ELR (cell line): ENCODE measurements at regions not wholly inside any gene's neighbourhood (a gene's known extent, or its start where the extent isn't known, plus 50 kb on each side); places are given as distances from the start of the nearest gene placed in this dataset.
A peak's percentile ranks its signal among the peaks of the same experiment; 100 is the strongest.
"Not testable (repeated sequence)": the region's sequence is repeated elsewhere in the genome, so short reads cannot be mapped to it uniquely, and the experiment has no call there.

Experiments
- DNase-seq: peaks from one replicate; pipeline ENCODE4 v3.0.0-alpha.2; 2015; ENCODE audit warnings: low read depth

DNA sequence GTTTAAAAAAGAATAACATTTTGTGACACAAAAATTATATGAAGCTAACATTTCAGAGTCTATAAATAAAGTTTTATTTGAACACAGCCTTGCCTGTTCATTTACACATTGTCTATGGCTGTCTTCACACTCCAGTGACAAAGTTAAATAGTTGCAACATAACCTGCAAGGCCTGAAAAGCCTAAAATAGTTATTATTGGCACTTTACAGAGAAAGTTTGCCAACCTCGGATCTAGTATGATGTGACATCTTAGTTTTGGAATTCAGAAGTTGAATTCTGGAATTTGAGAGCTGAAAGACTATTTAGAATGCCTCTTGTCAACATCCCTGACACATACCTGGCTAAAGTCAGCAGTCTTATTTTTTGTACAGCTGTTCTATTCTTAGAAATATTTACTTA, 68.3 kb downstream of the DYRK2 start:
- DNase-seq: no peak

DNA sequence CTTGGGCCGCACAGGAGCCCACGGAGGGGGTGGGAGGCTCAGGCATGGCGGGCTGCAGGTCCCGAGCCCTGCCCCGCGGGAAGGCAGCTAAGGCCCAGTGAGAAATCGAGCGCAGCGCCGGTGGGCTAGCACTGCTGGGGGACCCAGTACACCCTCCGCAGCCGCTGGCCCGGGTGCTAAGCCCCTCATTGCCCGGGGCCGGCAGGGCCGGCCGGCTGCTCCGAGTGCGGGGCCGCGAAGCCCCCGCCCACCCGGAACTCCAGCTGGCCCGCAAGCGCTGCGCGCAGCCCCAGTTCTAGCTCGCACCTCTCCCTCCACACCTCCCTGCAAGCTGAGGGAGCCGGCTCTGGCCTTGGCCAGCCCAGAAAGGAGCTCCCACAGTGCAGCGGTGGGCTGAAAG, 70.8 kb downstream of the DYRK2 start:
- DNase-seq: not testable (repeated sequence)

DNA sequence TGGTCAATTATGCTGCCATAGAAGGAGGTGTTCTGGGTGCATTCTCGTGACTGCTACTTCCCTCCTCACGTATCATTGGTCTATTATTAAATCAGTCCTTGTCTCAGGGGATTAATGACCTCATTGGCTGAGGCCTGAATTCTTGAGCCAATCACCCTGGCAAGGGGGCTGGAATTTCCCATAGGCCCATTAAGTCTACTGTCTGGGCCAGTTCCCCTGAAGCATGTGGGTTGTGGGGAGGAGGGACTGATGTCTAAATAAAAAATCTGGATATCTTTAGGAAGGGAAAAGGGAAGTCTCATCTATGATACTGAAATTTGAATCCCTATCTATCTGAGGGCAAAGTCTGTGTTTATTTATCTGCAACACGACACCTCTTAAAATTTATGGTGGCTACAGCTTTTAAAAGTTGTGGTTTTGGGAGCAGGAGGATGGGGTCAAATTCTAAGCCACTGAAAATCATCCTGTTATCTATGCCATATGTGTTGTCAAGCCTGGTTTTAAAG, 71.9 kb downstream of the DYRK2 start:
- peak; percentile 37 for DNase-seq

DNA sequence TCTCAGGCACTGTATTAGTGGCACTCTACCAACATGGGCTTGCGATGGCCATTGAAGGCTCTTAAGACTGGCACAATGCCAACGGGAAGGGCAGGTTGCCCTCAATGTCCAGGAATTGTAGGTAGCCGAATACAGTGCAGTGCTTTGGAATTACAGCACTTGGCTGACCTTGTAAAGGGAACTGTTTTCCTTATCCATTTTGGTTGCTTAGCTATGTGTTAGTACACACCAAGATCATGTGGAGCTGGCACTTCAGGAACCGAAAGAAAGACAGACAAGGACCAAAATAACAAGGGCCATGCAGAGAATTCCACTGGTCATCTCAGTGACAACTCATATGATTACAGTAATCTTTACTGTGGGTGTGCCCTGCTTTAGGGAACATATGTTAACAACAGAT, 72.7 kb downstream of the DYRK2 start:
- no peak for DNase-seq

- no peak for DNase-seq
These were observed 73.8 kb downstream of the DYRK2 start for GRCh38 chr12:67722296-67722695.

DNA sequence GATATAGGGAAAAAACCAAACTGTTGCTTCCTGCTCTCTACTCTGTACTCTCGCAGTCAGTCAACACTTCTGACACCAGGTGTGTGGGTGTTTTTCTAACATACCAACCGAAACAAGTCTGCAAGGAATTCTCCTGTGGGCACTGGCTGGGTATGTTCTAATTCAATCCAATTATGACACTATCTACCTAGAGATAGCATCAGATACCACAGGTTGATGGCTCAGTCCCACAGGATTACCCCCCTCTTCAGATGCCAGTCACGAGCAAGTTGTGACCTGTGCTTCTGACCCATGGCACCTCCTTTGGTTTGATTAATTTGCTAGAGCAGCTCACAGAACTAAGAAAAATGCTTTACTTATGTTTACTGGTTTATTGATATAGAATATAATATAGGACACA, 78.3 kb downstream of the DYRK2 start:
- no peak for DNase-seq

GRCh38 chr12:67727702-67728666, 79.4 kb downstream of the DYRK2 start:
- DNase-seq: no peak

DNA sequence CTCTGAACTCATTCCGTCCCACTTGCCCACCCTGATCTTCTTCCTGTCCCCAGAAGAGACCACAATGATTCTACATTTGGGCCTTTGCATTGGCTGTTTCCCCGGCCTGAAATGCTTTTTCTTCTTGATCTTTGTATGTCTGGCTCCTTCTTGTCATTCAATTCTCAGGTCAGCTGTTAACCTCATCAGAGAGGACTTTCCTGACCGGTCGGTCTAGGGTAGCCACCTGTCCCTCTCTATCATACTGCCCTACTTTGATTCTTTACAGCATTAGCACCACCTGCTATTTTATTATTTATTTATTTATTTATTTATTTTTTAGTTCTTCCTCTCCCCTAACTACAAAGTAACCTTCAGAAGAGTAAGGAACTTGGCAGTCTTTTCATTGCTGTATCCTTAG, 84.3 kb downstream of the DYRK2 start:
- no peak for DNase-seq

GRCh38 chr12:67735868-67736267, 87.3 kb downstream of the DYRK2 start:
- DNase-seq: no peak

GRCh38 chr12:67740711-67741110, 92.2 kb downstream of the DYRK2 start:
- DNase-seq: no peak

DNA sequence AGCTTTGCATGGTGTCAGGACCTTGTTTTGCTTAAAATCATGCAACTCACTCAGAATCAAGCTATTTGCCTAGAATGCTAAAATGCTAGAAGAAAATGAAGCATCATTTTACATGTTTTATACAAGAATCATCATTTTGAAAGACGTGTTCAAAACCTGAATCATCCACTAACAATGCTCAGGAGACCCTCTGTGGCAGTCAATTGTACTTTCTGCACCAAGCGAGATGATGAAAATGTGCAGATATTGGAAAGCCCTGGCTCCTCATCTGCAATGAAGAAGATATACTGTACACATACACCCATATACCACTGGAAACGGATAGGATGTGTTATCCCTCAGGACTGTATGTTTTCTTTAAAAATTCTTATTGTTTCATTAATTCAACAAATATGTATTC, 92.7 kb downstream of the DYRK2 start:
- DNase-seq: peak; percentile 23

DNA sequence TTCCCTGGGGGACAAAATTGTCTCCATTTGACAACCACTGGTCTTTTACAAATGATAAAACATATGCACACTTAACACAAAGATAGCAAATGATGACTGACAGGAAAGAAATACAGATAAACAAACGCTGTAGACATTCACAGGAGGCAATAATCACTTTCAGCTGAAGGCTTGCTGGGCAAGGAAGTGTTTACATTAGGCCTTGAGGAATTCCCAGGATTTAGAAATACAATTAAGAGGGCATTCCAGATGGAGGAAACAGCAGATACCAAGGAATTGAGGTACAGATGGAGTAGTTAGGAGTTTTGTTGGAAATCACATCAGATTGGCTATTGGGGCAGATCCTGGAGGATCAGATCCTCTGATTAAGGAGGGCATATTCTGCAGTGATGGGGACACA, 93.9 kb downstream of the DYRK2 start:
- DNase-seq: no peak

GRCh38 chr12:67747869-67748742, 99.6 kb downstream of the DYRK2 start:
- peak; percentile 82 for DNase-seq

DNA sequence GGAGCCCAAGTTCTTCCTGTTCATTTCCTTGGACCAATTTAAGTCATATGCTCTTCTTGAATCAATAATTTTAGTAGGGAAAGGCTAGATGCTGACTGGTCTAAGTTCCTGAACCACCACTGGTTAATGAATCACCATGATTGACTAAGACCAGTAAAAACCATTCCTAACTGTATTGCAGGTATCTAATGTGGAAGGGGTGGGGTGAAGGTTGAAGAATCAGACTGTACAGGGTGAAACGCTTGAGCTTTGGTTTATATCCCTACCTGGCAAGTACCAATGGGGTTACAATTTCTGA, 100.1 kb downstream of the DYRK2 start:
- peak; percentile 75 for DNase-seq

DNA sequence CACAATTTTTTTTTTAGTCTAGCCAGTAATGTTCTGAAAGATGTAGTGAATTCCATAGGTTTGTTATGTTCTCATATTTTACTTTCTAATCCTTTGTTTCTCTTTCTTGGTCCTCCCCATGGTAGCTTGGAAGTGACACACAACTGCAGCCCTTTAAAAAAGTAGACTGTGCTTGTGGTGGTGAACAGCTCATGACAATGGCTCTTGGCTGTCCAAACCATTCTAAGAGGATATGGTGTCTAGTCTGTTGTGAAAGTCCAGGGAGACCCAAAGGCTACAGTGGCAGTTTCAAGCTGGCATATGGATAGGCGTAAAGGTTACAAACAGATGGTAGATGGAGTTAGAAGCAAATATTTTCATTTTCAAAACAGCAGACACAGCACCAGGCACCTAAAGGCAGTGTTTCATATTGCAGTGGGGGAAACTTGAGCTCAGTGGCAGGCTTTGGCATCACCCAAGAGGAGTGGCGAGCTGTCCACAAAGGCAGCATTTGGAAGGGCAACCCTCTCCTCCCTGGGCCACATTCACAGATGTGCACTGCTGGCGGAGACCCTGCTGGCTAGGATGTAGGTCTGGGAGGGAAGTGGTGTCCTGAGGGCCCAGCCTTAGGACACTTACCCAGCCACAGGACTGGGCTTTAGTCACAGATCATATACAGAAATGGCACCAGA, 102.1 kb downstream of the DYRK2 start:
- DNase-seq: peak; percentile 45

- DNase-seq: peak; percentile 35
These were observed 102.9 kb downstream of the DYRK2 start for GRCh38 chr12:67751381-67751928.

DNA sequence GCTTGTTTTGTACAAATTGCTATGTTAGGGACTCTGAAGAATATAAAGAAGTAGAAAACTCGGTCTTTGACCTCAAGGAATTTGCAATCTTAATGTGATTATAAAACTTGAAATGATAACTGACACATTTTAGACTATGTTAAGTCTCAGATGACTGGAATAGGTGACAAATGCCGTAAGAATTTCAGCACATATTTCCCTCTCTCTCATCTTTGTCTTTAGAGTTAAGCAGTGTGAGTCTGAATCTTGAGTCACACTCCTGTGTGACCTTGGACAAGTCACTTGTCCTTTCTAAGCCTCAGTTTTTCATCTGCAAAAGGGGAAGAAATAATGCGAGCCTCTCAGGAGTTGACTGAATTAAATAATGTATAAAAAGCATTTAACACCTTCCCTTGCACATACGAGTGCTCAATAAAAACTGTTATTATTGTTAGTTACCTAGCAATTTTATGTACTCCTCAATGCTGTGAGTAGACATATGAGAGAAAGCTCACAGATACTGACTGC, 103.7 kb downstream of the DYRK2 start:
- DNase-seq: peak; percentile 84

DNA sequence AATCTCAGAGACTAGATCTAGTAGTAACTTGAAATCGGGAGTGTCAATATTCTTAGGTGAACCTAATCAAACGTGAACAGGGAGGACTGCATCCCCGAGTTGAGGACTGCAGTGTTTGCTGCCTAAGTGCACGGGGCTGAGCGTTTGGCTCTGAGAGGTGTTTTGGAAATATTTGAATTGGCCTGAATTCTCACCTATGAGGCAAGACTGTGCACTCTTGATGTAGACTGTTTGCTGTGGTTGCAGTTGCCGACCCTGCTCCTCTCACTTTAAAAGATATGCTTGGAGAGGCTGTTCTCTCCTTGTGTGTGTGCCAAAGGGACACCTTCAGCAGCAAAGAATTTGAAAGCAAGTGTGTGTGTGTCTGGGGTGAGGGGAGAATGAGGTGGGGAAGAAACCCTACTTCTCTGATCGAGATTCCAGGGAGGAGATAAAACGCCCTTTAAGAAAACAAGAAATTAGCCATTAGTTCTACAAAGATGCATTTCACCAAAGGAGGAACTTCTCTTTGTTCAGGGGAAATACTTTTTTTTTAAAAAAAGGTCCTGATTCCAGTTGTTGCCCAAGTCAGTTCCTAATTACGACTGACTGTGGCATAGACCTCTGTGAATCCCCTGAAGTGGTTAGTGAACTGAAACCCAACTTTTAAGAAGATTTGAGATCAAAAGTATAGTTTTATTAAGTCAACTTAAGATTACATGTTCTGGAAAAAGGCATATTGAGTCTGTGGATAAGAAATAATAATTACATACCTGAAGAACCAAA, 106.6 kb downstream of the DYRK2 start:
- DNase-seq: no peak

DNA sequence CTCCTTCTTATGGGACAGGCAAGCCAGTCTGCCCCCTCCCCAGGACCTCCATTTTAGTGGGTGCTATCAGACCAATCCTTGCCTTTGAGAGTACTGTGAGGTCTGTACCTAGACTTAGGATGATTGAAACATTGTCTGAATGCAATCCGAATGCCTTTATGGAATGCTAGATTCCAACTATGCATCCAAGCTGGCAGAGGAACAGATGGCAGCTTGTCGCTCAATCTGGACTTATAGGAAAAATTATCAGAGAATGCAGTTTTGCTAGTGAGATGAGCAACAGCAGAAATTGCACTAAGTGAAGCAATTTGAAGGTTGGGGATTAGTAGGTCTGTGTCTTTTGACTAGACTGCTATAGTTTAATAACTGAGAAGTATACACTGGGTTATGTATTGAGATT, 109.1 kb downstream of the DYRK2 start:
- DNase-seq: no peak

GRCh38 chr12:67758119-67758518, 109.6 kb downstream of the DYRK2 start:
- DNase-seq: no peak

- no peak for DNase-seq
These were observed 110.0 kb downstream of the DYRK2 start for GRCh38 chr12:67758521-67758920.
